T-helper 17 cell (primary cell): ENCODE measurements at regions not wholly inside any gene's neighbourhood (a gene's known extent, or its start where the extent isn't known, plus 50 kb on each side); places are given as distances from the start of the nearest gene placed in this dataset.

Experiments
- ATAC-seq: fragments of 150-1000 bp; cut with Tn5 transposase; 2 replicates; pipeline ENCODE4 v1.10.0; 2021; ENCODE audit warnings: mild to moderate bottlenecking, moderate library complexity
- DNase-seq, 3 donors: peaks; one replicate each; pipeline versions ENCODE4 v3.0.0 to v3.0.0-alpha.2; 2020 to 2021
- H3K9me3 ChIP-seq: one replicate; pipeline ENCODE4 v1.7.0; 2013; ENCODE audit warnings: low read length, mild to moderate bottlenecking; ENCODE audit not compliant: control insufficient read depth, poor library complexity, severe bottlenecking
- H3K27ac Mint-ChIP-seq: one replicate; pipeline ENCODE4 v1.8.0; 2022; ENCODE audit warnings: mild to moderate bottlenecking, moderate library complexity, mixed read lengths
- H3K27me3 Mint-ChIP-seq: one replicate; pipeline ENCODE4 v1.8.0; 2022; ENCODE audit warnings: mixed read lengths
- H3K36me3 Mint-ChIP-seq: one replicate; pipeline ENCODE4 v1.8.0; 2022; ENCODE audit warnings: low read depth, mixed read lengths
- H3K4me1 Mint-ChIP-seq: one replicate; pipeline ENCODE4 v1.8.0; 2022; ENCODE audit warnings: mild to moderate bottlenecking, mixed read lengths
- H3K4me3 Mint-ChIP-seq: one replicate; pipeline ENCODE4 v1.8.0; 2022; ENCODE audit warnings: mild to moderate bottlenecking, moderate library complexity, mixed read lengths

GRCh38 chr7:25950488-25951413 is 201.2 kb upstream of the NFE2L3 start:
- peak overlapping the region; percentile 32 for H3K27ac Mint-ChIP-seq
- peaks cover 10% of the 10 kb centered on the region for H3K4me1 Mint-ChIP-seq
- DNase-seq (peak; percentile 82 to 88 (median 84)), ATAC-seq (peak; percentile 100)
- peak overlapping the region; percentile 94 for H3K4me3 Mint-ChIP-seq
- no peaks in the 10 kb centered on the region for H3K9me3 ChIP-seq
- peaks cover 10% of the 10 kb centered on the region for H3K27me3 Mint-ChIP-seq
- H3K36me3 Mint-ChIP-seq: peaks cover 2% of the 10 kb centered on the region

GRCh38 chr7:25951414-25952260 is 200.4 kb upstream of the NFE2L3 start:
- peak overlapping the region; percentile 32 for H3K27ac Mint-ChIP-seq

DNA sequence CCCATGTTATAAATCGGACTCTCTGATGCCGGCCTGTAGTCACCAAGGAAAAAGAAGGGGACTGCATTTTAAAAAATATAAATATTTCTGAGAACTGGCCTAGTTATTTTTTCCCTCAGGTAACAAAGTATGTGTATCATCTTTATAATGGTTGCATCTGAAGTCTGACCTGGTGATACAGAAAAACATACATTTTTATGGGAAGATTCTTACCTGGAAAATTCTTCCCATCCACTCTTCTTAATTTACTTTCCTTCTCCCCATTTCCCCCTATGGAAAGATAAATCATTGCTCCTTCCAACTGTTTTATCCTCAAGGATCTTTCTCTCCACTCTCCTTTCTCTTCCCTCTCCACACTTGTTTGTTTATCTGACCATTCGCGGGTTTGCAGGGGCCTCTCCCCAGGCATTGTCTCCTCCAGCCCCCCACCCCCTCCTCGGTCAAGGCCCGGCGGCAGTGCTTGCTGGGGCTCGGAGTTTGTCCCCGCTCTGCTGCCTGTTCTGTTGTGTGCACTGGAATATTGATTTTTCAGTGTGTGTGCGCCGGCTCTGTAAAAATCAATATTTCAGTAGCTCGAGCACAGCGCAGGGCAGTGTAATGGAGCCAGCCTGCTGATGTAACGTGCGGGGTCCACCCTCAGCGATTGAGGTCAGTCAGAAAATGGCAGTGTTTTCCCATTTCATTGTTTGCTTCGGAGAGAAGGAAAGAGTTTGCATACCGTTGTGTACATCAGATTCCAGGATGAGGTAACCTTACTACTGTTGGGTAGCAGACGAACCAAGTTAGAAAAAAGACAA is 199.5 kb upstream of the NFE2L3 start:
- Mint-ChIP-seq H3K36me3 (no peaks in the 10 kb centered on the region), H3K4me1 (peaks cover 10% of the 10 kb centered on the region), H3K27ac (no peak overlapping the region), H3K4me3 (no peak overlapping the region), H3K27me3 (peaks cover 7% of the 10 kb centered on the region)
- ATAC-seq (no peak), DNase-seq (no peak)
- no peaks in the 10 kb centered on the region for H3K9me3 ChIP-seq

More at GRCh38 chr7:25951414-25952260, 200.4 kb upstream of the NFE2L3 start:
- Mint-ChIP-seq H3K36me3 (peaks cover 1% of the 10 kb centered on the region), H3K27me3 (peaks cover 7% of the 10 kb centered on the region), H3K4me3 (peak overlapping the region; percentile 94), H3K4me1 (peaks cover 10% of the 10 kb centered on the region)
- DNase-seq (no peak), ATAC-seq (no peak)
- no peaks in the 10 kb centered on the region for H3K9me3 ChIP-seq

DNA sequence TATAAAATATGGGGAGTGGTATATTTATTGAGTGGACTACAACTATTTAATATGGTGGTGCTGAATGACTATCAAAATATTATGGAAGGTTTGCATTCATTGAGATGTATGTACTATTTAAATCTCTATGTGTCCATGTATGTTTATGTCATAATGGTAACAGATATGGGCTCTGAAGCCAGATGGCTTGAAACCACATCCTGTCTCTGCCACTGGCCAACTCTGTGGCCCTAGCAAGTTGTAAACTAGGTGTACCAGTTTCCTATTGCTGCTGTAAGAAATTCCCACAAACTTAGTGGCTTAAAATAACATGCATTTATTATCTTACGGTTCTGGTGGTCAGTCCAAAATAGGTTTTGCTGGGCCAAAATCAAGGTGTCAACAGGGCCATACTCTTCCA is 198.1 kb upstream of the NFE2L3 start:
- H3K9me3 ChIP-seq: no peaks in the 10 kb centered on the region
- no peaks in the 10 kb centered on the region for H3K36me3 Mint-ChIP-seq
- no peak for DNase-seq
- peaks cover 7% of the 10 kb centered on the region for H3K27me3 Mint-ChIP-seq
- no peak overlapping the region for H3K27ac Mint-ChIP-seq
- ATAC-seq: no peak
- H3K4me3 Mint-ChIP-seq: no peak overlapping the region
- peaks cover 10% of the 10 kb centered on the region for H3K4me1 Mint-ChIP-seq

DNA sequence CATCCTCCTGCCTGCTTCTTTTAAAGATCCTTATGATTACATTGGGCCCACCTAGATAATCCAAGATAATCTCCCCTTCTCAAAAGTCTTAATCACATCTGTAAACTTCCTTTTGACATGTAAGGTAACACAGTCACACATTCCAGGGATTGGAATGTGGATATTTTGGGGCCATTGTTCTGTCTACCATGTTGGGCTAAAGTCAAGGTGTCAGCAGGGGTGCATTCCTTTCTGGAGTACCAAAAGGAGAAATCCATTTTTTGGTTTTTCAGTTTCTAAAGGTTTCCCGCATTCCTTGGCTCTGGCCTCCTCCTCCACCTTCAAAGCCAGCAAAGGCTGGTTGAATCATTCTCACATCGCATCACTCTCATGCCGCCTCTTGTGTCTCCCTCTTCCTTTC is 197.6 kb upstream of the NFE2L3 start:
- DNase-seq: no peak
- Mint-ChIP-seq H3K27me3 (peaks cover 1% of the 10 kb centered on the region), H3K4me3 (no peak overlapping the region)

GRCh38 chr7:25959168-25959734 is 192.7 kb upstream of the NFE2L3 start:
- H3K4me3 Mint-ChIP-seq: no peak overlapping the region
- H3K27me3 Mint-ChIP-seq: peaks cover 31% of the 10 kb centered on the region
- no peaks in the 10 kb centered on the region for H3K4me1 Mint-ChIP-seq
- no peaks in the 10 kb centered on the region for H3K9me3 ChIP-seq
- DNase-seq (no peak), ATAC-seq (no peak)
- no peaks in the 10 kb centered on the region for H3K36me3 Mint-ChIP-seq
- H3K27ac Mint-ChIP-seq: no peak overlapping the region

More for the DNA sequence above, 197.6 kb upstream of the NFE2L3 start:
- no peaks in the 10 kb centered on the region for H3K9me3 ChIP-seq
- Mint-ChIP-seq H3K36me3 (no peaks in the 10 kb centered on the region), H3K27ac (no peak overlapping the region), H3K4me1 (peaks cover 10% of the 10 kb centered on the region)
- no peak for ATAC-seq

DNA sequence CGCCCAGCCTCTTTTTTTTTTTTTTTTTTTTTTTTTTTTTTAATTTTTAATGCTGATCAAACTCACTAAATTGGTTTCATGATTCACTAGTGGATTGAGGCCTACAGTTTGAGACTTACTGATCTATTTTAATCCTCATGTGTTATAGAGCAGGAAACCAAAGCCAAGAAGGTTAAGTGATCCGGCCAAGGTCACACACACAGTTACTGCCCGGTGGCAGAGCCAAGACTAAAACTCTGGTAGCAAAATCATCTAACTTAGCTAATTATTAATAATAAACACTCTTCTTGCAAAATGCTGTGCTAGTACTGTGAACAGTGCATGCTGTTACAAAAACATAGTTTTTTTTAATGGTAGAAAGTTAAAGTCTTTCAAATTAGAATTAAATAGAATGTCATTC is 188.3 kb upstream of the NFE2L3 start:
- DNase-seq: no peak
- Mint-ChIP-seq H3K27me3 (peaks cover 71% of the 10 kb centered on the region), H3K27ac (no peak overlapping the region), H3K4me1 (peaks cover 18% of the 10 kb centered on the region), H3K36me3 (peaks cover 7% of the 10 kb centered on the region), H3K4me3 (no peak overlapping the region)
- H3K9me3 ChIP-seq: no peaks in the 10 kb centered on the region
- no peak for ATAC-seq

GRCh38 chr7:25964483-25964991 is 187.5 kb upstream of the NFE2L3 start:
- peaks cover 7% of the 10 kb centered on the region for H3K36me3 Mint-ChIP-seq
- DNase-seq (no peak), ATAC-seq (no peak)
- H3K27me3 Mint-ChIP-seq: peaks cover 71% of the 10 kb centered on the region
- H3K27ac Mint-ChIP-seq: no peak overlapping the region
- no peak overlapping the region for H3K4me3 Mint-ChIP-seq
- peaks cover 19% of the 10 kb centered on the region for H3K4me1 Mint-ChIP-seq
- H3K9me3 ChIP-seq: no peaks in the 10 kb centered on the region

DNA sequence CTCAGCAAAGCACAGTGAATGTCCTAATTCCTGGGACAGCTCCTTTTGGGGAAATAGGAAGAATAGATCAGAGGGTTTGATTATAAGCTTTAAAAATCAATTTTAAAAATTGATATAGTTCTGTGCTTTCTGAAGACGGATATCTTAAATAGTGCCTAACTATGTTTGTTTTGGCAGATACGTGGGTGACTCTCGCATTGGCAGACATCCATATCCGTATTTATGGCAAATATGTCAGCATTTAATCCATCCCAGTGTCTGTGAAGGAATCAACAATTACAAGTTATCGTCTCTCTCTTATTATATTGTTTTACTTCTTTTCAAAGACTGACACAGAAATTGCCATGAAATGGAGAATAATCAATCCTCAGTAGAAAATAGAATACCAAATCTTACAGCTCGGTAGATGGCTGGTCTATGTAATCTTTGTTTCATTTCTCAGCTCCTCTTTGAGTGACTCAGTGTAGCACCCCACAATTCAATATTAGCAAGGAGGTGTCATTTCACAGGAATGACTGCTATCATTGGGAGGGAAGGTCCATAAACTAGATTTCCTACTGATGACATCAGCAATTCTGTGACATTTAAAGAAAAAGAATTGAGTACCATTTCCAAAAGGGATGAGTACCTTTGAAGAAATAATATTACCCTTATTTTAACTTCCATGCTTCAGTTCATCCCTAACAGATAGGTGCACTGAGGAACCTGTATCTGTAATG is 186.4 kb upstream of the NFE2L3 start:
- Mint-ChIP-seq H3K36me3 (peaks cover 7% of the 10 kb centered on the region), H3K27me3 (peaks cover 69% of the 10 kb centered on the region), H3K4me1 (peaks cover 19% of the 10 kb centered on the region), H3K4me3 (no peak overlapping the region), H3K27ac (no peak overlapping the region)
- no peaks in the 10 kb centered on the region for H3K9me3 ChIP-seq
- ATAC-seq: no peak
- DNase-seq: no peak

DNA sequence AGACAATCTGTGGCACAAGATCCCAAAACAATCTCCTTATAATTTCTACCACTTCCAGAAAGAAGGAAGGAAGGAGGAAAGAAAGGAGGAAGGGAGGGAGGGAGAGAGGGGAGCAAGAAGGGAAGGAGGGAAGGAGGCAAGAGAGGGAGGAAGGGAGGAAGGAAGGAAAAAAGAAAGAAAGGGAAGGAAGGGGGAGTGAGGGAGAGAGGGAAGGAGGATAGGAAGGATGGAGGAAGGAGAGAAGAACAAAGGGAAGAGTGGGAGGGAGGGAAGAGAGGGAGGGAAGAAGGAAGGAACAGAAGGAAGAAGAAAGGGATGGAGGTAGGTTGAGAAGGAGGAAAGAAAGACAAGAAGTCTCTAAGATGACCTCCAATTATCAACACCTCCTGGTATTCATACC is 185.5 kb upstream of the NFE2L3 start:
- DNase-seq (no peak), ATAC-seq (no peak)
- no peaks in the 10 kb centered on the region for H3K9me3 ChIP-seq
- Mint-ChIP-seq H3K4me1 (peaks cover 19% of the 10 kb centered on the region), H3K36me3 (peaks cover 9% of the 10 kb centered on the region), H3K27me3 (peaks cover 66% of the 10 kb centered on the region), H3K27ac (peak overlapping the region; percentile 35), H3K4me3 (no peak overlapping the region)

DNA sequence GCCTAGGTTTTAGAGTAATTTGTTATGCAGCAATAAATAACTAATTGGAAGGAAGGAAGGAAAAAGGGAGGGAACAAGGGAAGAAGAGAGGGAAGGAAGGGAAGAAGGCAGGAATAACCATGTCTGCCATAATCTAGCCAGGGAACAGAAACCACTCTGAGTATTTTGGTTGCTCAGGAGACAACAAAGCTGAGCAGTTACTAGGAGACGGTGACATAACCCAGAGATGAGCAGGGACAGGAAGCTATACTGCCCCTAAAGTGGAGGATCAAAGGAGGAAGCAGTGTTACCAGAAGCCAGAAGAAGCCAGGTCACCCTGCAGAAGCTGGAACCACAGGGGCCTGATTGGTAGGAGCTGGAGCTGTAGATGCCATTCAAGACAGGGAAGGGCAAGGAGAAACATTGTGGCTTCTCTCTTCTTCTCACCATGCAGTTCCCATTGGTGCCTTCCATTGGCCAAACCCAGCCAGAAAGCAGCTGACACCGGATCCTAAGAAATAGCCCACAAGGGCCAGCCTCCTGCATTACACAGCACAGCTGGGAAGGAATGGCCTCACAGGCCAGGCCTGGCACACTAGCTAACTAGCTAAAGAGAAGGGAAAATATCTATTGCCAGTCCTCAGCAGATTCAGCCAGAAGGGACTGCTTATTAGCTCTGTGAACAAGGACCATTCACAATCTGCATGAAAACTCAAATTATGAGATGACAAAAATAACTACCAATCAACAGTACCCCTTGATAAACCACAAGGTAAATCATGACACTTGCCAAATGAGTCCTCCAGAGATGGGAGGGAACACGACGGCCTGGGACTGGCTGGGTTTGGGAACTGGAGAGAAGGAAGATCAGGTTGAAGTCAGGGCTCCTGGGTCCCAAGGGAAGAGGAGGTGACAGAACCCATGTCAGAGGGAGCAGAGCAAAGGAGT is 184.5 kb upstream of the NFE2L3 start:
- Mint-ChIP-seq H3K27me3 (peaks cover 55% of the 10 kb centered on the region), H3K4me3 (peak overlapping the region; percentile 65), H3K4me1 (peaks cover 19% of the 10 kb centered on the region), H3K27ac (peak overlapping the region; percentile 35), H3K36me3 (peaks cover 9% of the 10 kb centered on the region)
- H3K9me3 ChIP-seq: no peaks in the 10 kb centered on the region
- DNase-seq (no peak), ATAC-seq (no peak)
